Medulla oblongata (tissue), 1 donor: ENCODE measurements at regions not wholly inside any gene's neighbourhood (a gene's known extent, or its start where the extent isn't known, plus 50 kb on each side); places are given as distances from the start of the nearest gene placed in this dataset.

Source experiments
- DNase-seq: peaks from one replicate; pipeline ENCODE4 v3.0.0-alpha.2; 2015; ENCODE audit errors: extremely low spot score

GRCh38 chr16:73823205-73823849, 473.3 kb upstream of the PSMD7 start:
- no peak for DNase-seq

GRCh38 chr16:73817526-73818324, 478.9 kb upstream of the PSMD7 start:
- DNase-seq: no peak

GRCh38 chr16:73813527-73813926, 483.1 kb upstream of the PSMD7 start:
- DNase-seq: no peak

GRCh38 chr16:73804456-73804855, 492.2 kb upstream of the PSMD7 start:
- DNase-seq: no peak

- no peak for DNase-seq
Observed at GRCh38 chr16:73798471-73798870, 498.1 kb upstream of the PSMD7 start.

- no peak for DNase-seq
Observed at GRCh38 chr16:73797115-73797514, 499.5 kb upstream of the PSMD7 start.

GRCh38 chr16:73796241-73796640, 500.4 kb upstream of the PSMD7 start:
- DNase-seq: no peak

- peak; percentile 60 for DNase-seq
Observed at GRCh38 chr16:73794994-73795393, 501.6 kb upstream of the PSMD7 start.

- DNase-seq: no peak
Observed at GRCh38 chr16:73793871-73794437, 502.7 kb upstream of the PSMD7 start.

GRCh38 chr16:73793260-73793659, 503.4 kb upstream of the PSMD7 start:
- no peak for DNase-seq

- peak; percentile 6 for DNase-seq
Observed at GRCh38 chr16:73792199-73793020, 504.2 kb upstream of the PSMD7 start.

- DNase-seq: no peak
Observed at GRCh38 chr16:73781297-73781696, 515.3 kb upstream of the PSMD7 start.

GRCh38 chr16:73778887-73779286, 517.7 kb upstream of the PSMD7 start:
- no peak for DNase-seq

- DNase-seq: no peak
Observed at GRCh38 chr16:73775841-73776388, 520.7 kb upstream of the PSMD7 start.

- no peak for DNase-seq
Observed at GRCh38 chr16:73771196-73772064, 525.2 kb upstream of the PSMD7 start.

- no peak for DNase-seq
Observed at GRCh38 chr16:73768786-73769203, 527.8 kb upstream of the PSMD7 start.

- DNase-seq: no peak
Observed at GRCh38 chr16:73764321-73764720, 532.3 kb upstream of the PSMD7 start.

- DNase-seq: no peak
Observed at GRCh38 chr16:73756289-73757178, 540.1 kb upstream of the PSMD7 start.

GRCh38 chr16:73753931-73754330, 542.7 kb upstream of the PSMD7 start:
- DNase-seq: no peak

GRCh38 chr16:73750639-73751038, 546.0 kb upstream of the PSMD7 start:
- DNase-seq: no peak
